H1 (cell line): ENCODE measurements at regions not wholly inside any gene's neighbourhood (a gene's known extent, or its start where the extent isn't known, plus 50 kb on each side); places are given as distances from the start of the nearest gene placed in this dataset.

Experiments
- CTCF ChIA-PET: fragments of 300-600 bp; sonication (Branson Sonifier 250); formaldehyde crosslinking; loops from one replicate; lab custom pipeline; 2021; ENCODE audit not compliant: partially characterized antibody; lab: Charles Lee
- POLR2A ChIA-PET: fragments of 300-600 bp; sonication (Branson Sonifier 250); formaldehyde crosslinking; loops from one replicate; lab custom pipeline; 2021; ENCODE audit warnings: inconsistent platforms; ENCODE audit not compliant: partially characterized antibody; lab: Charles Lee
- DNase-seq, 2 experiments: peaks; one replicate each; pipeline versions ENCODE4 v3.0.0 to v3.0.0-alpha.2; 2010 to 2022; ENCODE audit warnings: low spot score in 2 of 2, low read depth in 1 of 2, mixed read lengths in 1 of 2
- FAIRE-seq: peaks from 2 replicates; lab custom pipeline; 2011; peaks lifted over from hg19 to GRCh38; lab: Jason Lieb, UNC
- H2AFZ ChIP-seq: 2 replicates; pipeline ENCODE4 v1.8.1; 2012; ENCODE audit warnings: low read length, inconsistent platforms
- H2AK5ac ChIP-seq: 2 replicates; pipeline ENCODE4 v1.6.1; 2013; ENCODE audit warnings: low read depth, low read length
- H2BK120ac ChIP-seq: replicated peaks from 2 replicates; pipeline ENCODE3; 2013; ENCODE audit warnings: low read depth, low read length, inconsistent platforms
- H2BK12ac ChIP-seq: 2 replicates; pipeline ENCODE4 v1.6.1; 2013; ENCODE audit warnings: low read depth, low read length
- H2BK15ac ChIP-seq: 2 replicates; pipeline ENCODE4 v1.6.1; 2013; ENCODE audit warnings: low read length
- H2BK20ac ChIP-seq: 2 replicates; pipeline ENCODE4 v1.6.1; 2013; ENCODE audit warnings: low read length
- H2BK5ac ChIP-seq: 2 replicates; pipeline ENCODE4 v1.6.1; 2013; ENCODE audit warnings: low read depth, low read length
- H3K14ac ChIP-seq: 2 replicates; pipeline ENCODE4 v1.6.1; 2013; ENCODE audit warnings: inconsistent platforms; ENCODE audit not compliant: insufficient read length
- H3K18ac ChIP-seq: 2 replicates; pipeline ENCODE4 v1.6.1; 2013; ENCODE audit warnings: low read length; ENCODE audit errors: extremely low read depth
- H3K23ac ChIP-seq: 2 replicates; pipeline ENCODE4 v1.6.1; 2013; ENCODE audit warnings: inconsistent platforms; ENCODE audit not compliant: insufficient read length
- H3K23me2 ChIP-seq: 2 replicates; pipeline ENCODE4 v1.6.1; 2013; ENCODE audit warnings: low read depth, low read length
- H3K27ac ChIP-seq: 2 replicates; pipeline ENCODE4 v1.6.1; 2011; ENCODE audit warnings: low read depth, low read length, inconsistent platforms
- H3K27me3 ChIP-seq, 4 experiments: replicated peaks in 1 of 4; 1 replicate in 1 of 4; 2 replicates in 3 of 4; pipeline versions ENCODE4 v1.6.1 to v1.8.1; 2011 to 2013; ENCODE audit warnings: low read length in 3 of 4, mild to moderate bottlenecking in 3 of 4, inconsistent platforms in 2 of 4, mixed read lengths in 2 of 4, moderate library complexity in 1 of 4; ENCODE audit not compliant: control insufficient read depth in 3 of 4, insufficient read depth in 3 of 4; ENCODE audit errors: extremely low read depth in 1 of 4
- H3K36me3 ChIP-seq, 4 experiments: 2 replicates each; pipeline versions ENCODE4 v1.6.1 to v1.8.1; 2011 to 2013; ENCODE audit warnings: mild to moderate bottlenecking in 4 of 4, low read length in 3 of 4, moderate library complexity in 2 of 4, control low read depth in 1 of 4, inconsistent platforms in 1 of 4; ENCODE audit not compliant: insufficient read depth in 4 of 4, control insufficient read depth in 2 of 4
- H3K4ac ChIP-seq: replicated peaks from 2 replicates; pipeline ENCODE3; 2013; ENCODE audit warnings: low read length, low read depth, mixed read lengths, inconsistent platforms; ENCODE audit not compliant: insufficient read length
- H3K4me1 ChIP-seq, 4 experiments: replicated peaks in 1 of 4; 1 replicate in 1 of 4; 2 replicates in 3 of 4; pipeline versions ENCODE4 v1.6.1 to v1.8.1; 2011 to 2013; ENCODE audit warnings: low read length in 3 of 4, inconsistent platforms in 2 of 4, mixed read lengths in 1 of 4; ENCODE audit not compliant: insufficient read depth in 4 of 4, control insufficient read depth in 3 of 4
- H3K4me2 ChIP-seq, 2 experiments: 2 replicates each; pipeline versions ENCODE4 v1.6.1 to v1.8.1; 2011 to 2013; ENCODE audit warnings: low read depth in 2 of 2, low read length in 2 of 2, control low read depth in 1 of 2, inconsistent platforms in 1 of 2, mild to moderate bottlenecking in 1 of 2; ENCODE audit not compliant: insufficient read depth in 1 of 2
- H3K4me3 ChIP-seq, 4 experiments: fragments of 200-600, 300-600 bp in 1 of 4; sonication (generic), shearing (Covaris generic), sonication (Bioruptor Twin) in 1 of 4; 2 replicates each; pipeline versions ENCODE4 v1.5.1 to v1.8.1; 2011 to 2016; ENCODE audit warnings: low read length in 4 of 4, low read depth in 3 of 4, control low read depth in 2 of 4, inconsistent platforms in 2 of 4, mild to moderate bottlenecking in 2 of 4, mixed read lengths in 1 of 4, moderate library complexity in 1 of 4; ENCODE audit not compliant: insufficient read depth in 2 of 4; ENCODE audit errors: extremely low read depth in 1 of 4
- H3K56ac ChIP-seq: replicated peaks from 2 replicates; pipeline ENCODE3; 2013; ENCODE audit warnings: low read depth, mild to moderate bottlenecking, mixed read lengths, low read length, inconsistent platforms; ENCODE audit not compliant: insufficient read length
- H3K79me1 ChIP-seq: 2 replicates; pipeline ENCODE4 v1.6.1; 2013; ENCODE audit warnings: low read depth, low read length, control low read depth
- H3K79me2 ChIP-seq, 2 experiments: 2 replicates each; pipeline versions ENCODE4 v1.6.1 to v1.8.1; 2012 to 2013; ENCODE audit warnings: low read length in 2 of 2, mild to moderate bottlenecking in 2 of 2, inconsistent platforms in 1 of 2; ENCODE audit not compliant: insufficient read depth in 2 of 2, control insufficient read depth in 1 of 2
- H3K9ac ChIP-seq, 4 experiments: replicated peaks in 1 of 4; 1 replicate in 1 of 4; 2 replicates in 3 of 4; pipeline versions ENCODE4 v1.6.1 to v1.8.1; 2011 to 2013; ENCODE audit warnings: low read depth in 3 of 4, low read length in 3 of 4, control low read depth in 2 of 4, mild to moderate bottlenecking in 2 of 4, moderate library complexity in 2 of 4, inconsistent platforms in 1 of 4; ENCODE audit errors: extremely low read depth in 1 of 4
- H3K9me3 ChIP-seq, 2 experiments: 2 replicates each; pipeline versions ENCODE4 v1.6.1 to v1.8.1; 2012 to 2013; ENCODE audit warnings: mild to moderate bottlenecking in 2 of 2, moderate library complexity in 2 of 2, control low read depth in 1 of 2, inconsistent platforms in 1 of 2, low read depth in 1 of 2, low read length in 1 of 2, mixed read lengths in 1 of 2; ENCODE audit not compliant: insufficient read depth in 2 of 2
- H4K20me1 ChIP-seq, 2 experiments: replicated peaks in 1 of 2; 2 replicates each; pipeline versions ENCODE3 to v1.8.1; 2011 to 2013; ENCODE audit warnings: inconsistent platforms in 2 of 2, low read length in 2 of 2, mild to moderate bottlenecking in 1 of 2; ENCODE audit not compliant: insufficient read depth in 2 of 2, control insufficient read depth in 1 of 2
- H4K5ac ChIP-seq: 2 replicates; pipeline ENCODE4 v1.6.1; 2013; ENCODE audit warnings: low read length, low read depth, mixed read lengths, inconsistent platforms; ENCODE audit not compliant: insufficient read length
- H4K8ac ChIP-seq: 2 replicates; pipeline ENCODE4 v1.8.0; 2013; ENCODE audit warnings: mild to moderate bottlenecking, moderate library complexity, low read length, inconsistent platforms; ENCODE audit not compliant: insufficient read depth; ENCODE audit errors: extremely low read depth
- H4K91ac ChIP-seq: replicated peaks from 2 replicates; pipeline ENCODE3; 2013; ENCODE audit warnings: low read length, mixed read lengths, inconsistent platforms; ENCODE audit not compliant: insufficient read length
- EP300 ChIP-seq, 2 experiments: IDR thresholded peaks; 1 replicate in 1 of 2; 2 replicates in 1 of 2; pipeline ENCODE4 v1.6.1; 2011 to 2012; ENCODE audit warnings: low read depth in 2 of 2, low read length in 2 of 2, mild to moderate bottlenecking in 2 of 2, borderline replicate concordance in 1 of 2, inconsistent platforms in 1 of 2, moderate library complexity in 1 of 2
- HDAC6 ChIP-seq: IDR thresholded peaks from one replicate; pipeline ENCODE4 v1.7.1; 2012; ENCODE audit warnings: low read depth, mild to moderate bottlenecking, inconsistent platforms, low read length, moderate library complexity
- POU5F1 ChIP-seq: IDR thresholded peaks from 2 replicates; pipeline ENCODE4 v1.6.1; 2011; ENCODE audit warnings: low read depth, mild to moderate bottlenecking, low read length, moderate library complexity
- RNF2 ChIP-seq: fragments of 200-900, 300-1000 bp; sonication (generic); IDR thresholded peaks from 2 replicates; pipeline ENCODE4 v1.7.1; 2016; ENCODE audit warnings: borderline replicate concordance, low read depth, mild to moderate bottlenecking, antibody characterized with exemption, low read length; ENCODE audit not compliant: poor library complexity, severe bottlenecking; ENCODE audit errors: missing control alignments
- SIN3A ChIP-seq, 2 experiments: IDR thresholded peaks in 1 of 2; conservative IDR thresholded peaks in 1 of 2; 2 replicates each; pipeline ENCODE4 v1.6.1; 2011 to 2012; ENCODE audit warnings: low read length in 2 of 2, improper control_type of control experiment in 1 of 2, low read depth in 1 of 2, mild to moderate bottlenecking in 1 of 2
- WGBS, 2 experiments: shearing (Covaris generic) in 1 of 2; methylation state at CpG; one replicate each; pipeline versions ENCODE4 v1.1.6 to v1.1.7; 2013 to 2015; ENCODE audit warnings: low lambda C conversion rate in 2 of 2, mixed read lengths in 2 of 2, inconsistent platforms in 1 of 2, low coverage in 1 of 2, missing lambda C conversion rate in 1 of 2; ENCODE audit not compliant: insufficient replicate concordance in 2 of 2, insufficient coverage in 1 of 2, insufficient read length in 1 of 2; ENCODE audit errors: extremely low coverage in 1 of 2, missing lambda C conversion rate in 1 of 2; 5-methylcytosine and 5-hydroxymethylcytosine counted together
- TF ChIP-seq, protein P1 (sequence below), 3 experiments: IDR thresholded peaks; 1 replicate in 2 of 3; 2 replicates in 1 of 3; pipeline versions ENCODE4 v1.5.1 to v1.6.1; 2011; ENCODE audit warnings: low read length in 3 of 3, mild to moderate bottlenecking in 3 of 3, inconsistent platforms in 2 of 3, low read depth in 1 of 3, moderate library complexity in 1 of 3; ENCODE audit not compliant: insufficient read depth in 1 of 3; ENCODE audit errors: control extremely low read depth in 1 of 3

DNA sequence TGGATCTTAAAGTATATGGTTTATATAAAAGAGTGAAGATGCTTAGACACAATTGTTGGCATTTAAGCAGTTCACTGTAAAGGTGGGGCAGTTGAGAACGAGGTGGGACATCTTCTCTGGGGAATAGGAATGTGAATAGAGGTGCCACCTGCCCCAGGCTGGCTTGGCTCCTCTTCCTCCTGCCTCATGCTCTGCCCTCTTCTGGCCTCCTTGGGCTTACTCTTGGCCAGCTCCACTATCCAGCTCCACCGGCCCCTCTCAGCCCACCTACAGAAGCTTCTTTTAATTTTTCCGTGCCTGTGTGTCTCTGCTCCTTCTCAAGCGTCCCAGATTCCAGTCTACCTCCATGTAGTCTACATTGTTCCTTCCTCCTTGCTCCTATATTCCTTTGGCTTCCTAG lies 122.1 kb downstream of the NUF2 start:
- Histone ChIP-seq H2AFZ (no peak overlapping the region), H3K36me3 (no peaks in the 10 kb centered on the region), H2BK15ac (no peak overlapping the region), H3K23ac (no peak overlapping the region), H2BK20ac (no peak overlapping the region), H3K4ac (no peak overlapping the region), H4K91ac (peak overlapping the region; percentile 47), H2BK5ac (no peak overlapping the region), H2BK120ac (no peak overlapping the region), H4K5ac (no peak overlapping the region), H2BK12ac (no peak overlapping the region), H3K79me2 (no peaks in the 10 kb centered on the region), H4K8ac (no peak overlapping the region), H3K9ac (no peak overlapping the region), H3K4me2 (no peak overlapping the region), H3K56ac (no peak overlapping the region), H3K14ac (no peak overlapping the region), H4K20me1 (no peaks in the 10 kb centered on the region)
- FAIRE-seq (no peak), DNase-seq (no peak)
- ChIA-PET POLR2A (no interaction called here), CTCF (interaction anchor here (1.4 kb wide), 1 partner anchor 31 kb away, joined by 4 read pairs; no protein-coding TSS in a partner anchor)
- 99% methylated on average over 4 of the region's 4 CpGs; no CpG with 5 or more reads in 1 of the 2 experiments for WGBS, 2 experiments
- TF ChIP-seq SIN3A (conservative IDR thresholded peaks at IDR 0.05 in 1 of 2, IDR thresholded peaks at IDR 0.05 in 1 of 2; ENCODE audit: low read depth in 1 of 2, low read length in 2 of 2): no peak
- no peak for TF ChIP-seq RNF2
- TF ChIP-seq, protein P1, sequence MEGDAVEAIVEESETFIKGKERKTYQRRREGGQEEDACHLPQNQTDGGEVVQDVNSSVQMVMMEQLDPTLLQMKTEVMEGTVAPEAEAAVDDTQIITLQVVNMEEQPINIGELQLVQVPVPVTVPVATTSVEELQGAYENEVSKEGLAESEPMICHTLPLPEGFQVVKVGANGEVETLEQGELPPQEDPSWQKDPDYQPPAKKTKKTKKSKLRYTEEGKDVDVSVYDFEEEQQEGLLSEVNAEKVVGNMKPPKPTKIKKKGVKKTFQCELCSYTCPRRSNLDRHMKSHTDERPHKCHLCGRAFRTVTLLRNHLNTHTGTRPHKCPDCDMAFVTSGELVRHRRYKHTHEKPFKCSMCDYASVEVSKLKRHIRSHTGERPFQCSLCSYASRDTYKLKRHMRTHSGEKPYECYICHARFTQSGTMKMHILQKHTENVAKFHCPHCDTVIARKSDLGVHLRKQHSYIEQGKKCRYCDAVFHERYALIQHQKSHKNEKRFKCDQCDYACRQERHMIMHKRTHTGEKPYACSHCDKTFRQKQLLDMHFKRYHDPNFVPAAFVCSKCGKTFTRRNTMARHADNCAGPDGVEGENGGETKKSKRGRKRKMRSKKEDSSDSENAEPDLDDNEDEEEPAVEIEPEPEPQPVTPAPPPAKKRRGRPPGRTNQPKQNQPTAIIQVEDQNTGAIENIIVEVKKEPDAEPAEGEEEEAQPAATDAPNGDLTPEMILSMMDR (IDR thresholded peaks at IDR 0.05; ENCODE audit: control extremely low read depth in 1 of 3, insufficient read depth in 1 of 3, low read depth in 1 of 3, low read length in 3 of 3): peak in 1 of 3 experiments; percentile 8; a peak in 1 of 4 replicates
- no peak for TF ChIP-seq POU5F1
- TF ChIP-seq EP300 (IDR thresholded peaks at IDR 0.05; ENCODE audit: borderline replicate concordance in 1 of 2, low read depth in 2 of 2, low read length in 2 of 2): no peak
- no peak for TF ChIP-seq HDAC6
- TF ChIP-seq, all 59 proteins: peak for 1
- Histone ChIP-seq H3K23me2 (no peaks in the 10 kb centered on the region), H3K27ac (no peak overlapping the region), H3K4me3 (no peak overlapping the region), H3K18ac (no peak overlapping the region), H3K79me1 (no peaks in the 10 kb centered on the region), H3K9me3 (no peaks in the 10 kb centered on the region; a peak in 1 of 4 replicates), H3K4me1 (peaks cover 0 to 6% (median 3%) of the 10 kb centered on the region in 4 experiments; a peak in 3 of 7 replicates), H2AK5ac (no peak overlapping the region), H3K27me3 (no peaks in the 10 kb centered on the region)
